Astrocyte (in vitro differentiated cells and primary cell): ENCODE measurements at regions not wholly inside any gene's neighbourhood (a gene's known extent, or its start where the extent isn't known, plus 50 kb on each side); places are given as distances from the start of the nearest gene placed in this dataset.

Source experiments
- CTCF ChIP-seq: IDR thresholded peaks from 2 replicates; pipeline ENCODE4 v1.5.1; 2011; ENCODE audit warnings: low read depth, mild to moderate bottlenecking, inconsistent platforms, low read length, moderate library complexity; ENCODE audit not compliant: insufficient read depth
- EZH2 ChIP-seq: IDR thresholded peaks from 2 replicates; pipeline ENCODE4 v1.6.1; 2012; ENCODE audit warnings: mild to moderate bottlenecking, low read length, inconsistent platforms; ENCODE audit not compliant: insufficient read depth

GRCh38 chr22:49302150-49302460, 525.6 kb downstream of the BRD1 start:
- TF ChIP-seq CTCF = no peak
- TF ChIP-seq EZH2 = no peak
